ENCODE measurements at regions not wholly inside any gene's neighbourhood (a gene's known extent, or its start where the extent isn't known, plus 50 kb on each side); places are given as distances from the start of the nearest gene placed in this dataset.

- no peak for DNase-seq (ENCODE audit: low read depth)
Measured at GRCh38 chr1:239829535-239829934, 262.1 kb upstream of the FMN2 start.

- no peak for DNase-seq (ENCODE audit: low read depth)
Measured at GRCh38 chr1:239831577-239832355, 259.9 kb upstream of the FMN2 start.

GRCh38 chr1:239833723-239834122, 258.0 kb upstream of the FMN2 start:
- no peak for DNase-seq (ENCODE audit: low read depth)

- no peak for DNase-seq (ENCODE audit: low read depth)
Measured at GRCh38 chr1:239835946-239836440, 255.7 kb upstream of the FMN2 start.

GRCh38 chr1:239840336-239840735, 251.3 kb upstream of the FMN2 start:
- DNase-seq (ENCODE audit: low read depth) = no peak

GRCh38 chr1:239840790-239841189, 250.9 kb upstream of the FMN2 start:
- DNase-seq (ENCODE audit: low read depth) = no peak

GRCh38 chr1:239841631-239842030, 250.1 kb upstream of the FMN2 start:
- DNase-seq (ENCODE audit: low read depth) = no peak

GRCh38 chr1:239843541-239843940, 248.1 kb upstream of the FMN2 start:
- no peak for DNase-seq (ENCODE audit: low read depth)

- no peak for DNase-seq (ENCODE audit: low read depth)
Measured at GRCh38 chr1:239844833-239845232, 246.8 kb upstream of the FMN2 start.

GRCh38 chr1:239854922-239855321, 236.8 kb upstream of the FMN2 start:
- no peak for DNase-seq (ENCODE audit: low read depth)

GRCh38 chr1:239856067-239856466, 235.6 kb upstream of the FMN2 start:
- no peak for DNase-seq (ENCODE audit: low read depth)

GRCh38 chr1:239856924-239857323, 234.8 kb upstream of the FMN2 start:
- no peak for DNase-seq (ENCODE audit: low read depth)

- no peak for DNase-seq (ENCODE audit: low read depth)
Measured at GRCh38 chr1:239858057-239858456, 233.6 kb upstream of the FMN2 start.

- no peak for DNase-seq (ENCODE audit: low read depth)
Measured at GRCh38 chr1:239858529-239858928, 233.2 kb upstream of the FMN2 start.

GRCh38 chr1:239861985-239862384, 229.7 kb upstream of the FMN2 start:
- DNase-seq (ENCODE audit: low read depth) = no peak

GRCh38 chr1:239868058-239868832, 223.4 kb upstream of the FMN2 start:
- no peak for DNase-seq (ENCODE audit: low read depth)

- no peak for DNase-seq (ENCODE audit: low read depth)
Measured at GRCh38 chr1:239870194-239870593, 221.5 kb upstream of the FMN2 start.

GRCh38 chr1:239872626-239873025, 219.1 kb upstream of the FMN2 start:
- no peak for DNase-seq (ENCODE audit: low read depth)

GRCh38 chr1:239874831-239875230, 216.9 kb upstream of the FMN2 start:
- no peak for DNase-seq (ENCODE audit: low read depth)

- no peak for DNase-seq (ENCODE audit: low read depth)
Measured at GRCh38 chr1:239879321-239880170, 212.1 kb upstream of the FMN2 start.

- no peak for DNase-seq (ENCODE audit: low read depth)
Measured at GRCh38 chr1:239882967-239883366, 208.7 kb upstream of the FMN2 start.

GRCh38 chr1:239884796-239885195, 206.9 kb upstream of the FMN2 start:
- no peak for DNase-seq (ENCODE audit: low read depth)

Data from GM04504 (cell line).